ENCODE measurements at regions not wholly inside any gene's neighbourhood (a gene's known extent, or its start where the extent isn't known, plus 50 kb on each side); places are given as distances from the start of the nearest gene placed in this dataset.

DNA sequence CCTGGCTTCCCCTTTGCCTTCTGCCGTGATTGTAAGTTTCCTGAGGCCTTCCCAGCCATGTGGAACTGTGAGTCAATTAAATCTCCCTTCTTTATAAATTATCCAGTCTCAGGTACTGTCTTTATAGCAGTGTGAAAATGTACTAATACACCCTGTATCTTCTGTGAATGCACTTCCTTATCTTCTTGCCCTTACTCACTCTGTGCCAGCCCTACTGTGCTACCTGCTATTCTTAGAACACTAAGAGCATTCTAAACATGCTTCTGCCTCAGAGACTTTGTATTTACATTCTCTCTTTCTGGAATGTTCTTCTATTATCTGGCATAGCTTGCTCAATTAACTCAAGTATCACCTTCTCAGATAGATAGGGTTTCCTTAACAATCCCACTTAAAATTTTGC lies 164.4 kb upstream of the EDIL3 start:
- Histone ChIP-seq H3K79me2 (replicated peaks; ENCODE audit: insufficient read depth, low read length) (no peaks in the 10 kb centered on the region), H2AFZ (ENCODE audit: low read depth, low read length) (no peak overlapping the region), H3K36me3 (ENCODE audit: insufficient read depth, low read length) (no peaks in the 10 kb centered on the region), H3K27ac (ENCODE audit: low read length) (no peak overlapping the region), H3K4me2 (ENCODE audit: low read length) (no peak overlapping the region), H4K20me1 (ENCODE audit: insufficient read depth) (no peaks in the 10 kb centered on the region), H3K9ac (ENCODE audit: low read length) (no peak overlapping the region), H3K27me3 (ENCODE audit: insufficient read depth, low read depth, low read length) (no peaks in the 10 kb centered on the region), H3K9me3 (ENCODE audit: low read length) (no peaks in the 10 kb centered on the region), H3K9me2 (ENCODE audit: insufficient read depth, low read length) (peaks cover 3% of the 10 kb centered on the region), H3K4me3 (ENCODE audit: low read length) (no peak overlapping the region), H3F3A (ENCODE audit: insufficient read depth, low read length, poor library complexity, severe bottlenecking) (no peaks in the 10 kb centered on the region)
- TF ChIP-seq POLR2AphosphoS5 (IDR thresholded peaks at IDR 0.05) (no peak), EZH2 (IDR thresholded peaks at IDR 0.05; ENCODE audit: borderline replicate concordance, insufficient read depth, low read length, poor library complexity, severe bottlenecking) (no peak), EP300 (conservative IDR thresholded peaks at IDR 0.05; ENCODE audit: poor library complexity, severe bottlenecking) (no peak), MXI1 (conservative IDR thresholded peaks at IDR 0.05; ENCODE audit: poor library complexity, severe bottlenecking) (no peak)

DNA sequence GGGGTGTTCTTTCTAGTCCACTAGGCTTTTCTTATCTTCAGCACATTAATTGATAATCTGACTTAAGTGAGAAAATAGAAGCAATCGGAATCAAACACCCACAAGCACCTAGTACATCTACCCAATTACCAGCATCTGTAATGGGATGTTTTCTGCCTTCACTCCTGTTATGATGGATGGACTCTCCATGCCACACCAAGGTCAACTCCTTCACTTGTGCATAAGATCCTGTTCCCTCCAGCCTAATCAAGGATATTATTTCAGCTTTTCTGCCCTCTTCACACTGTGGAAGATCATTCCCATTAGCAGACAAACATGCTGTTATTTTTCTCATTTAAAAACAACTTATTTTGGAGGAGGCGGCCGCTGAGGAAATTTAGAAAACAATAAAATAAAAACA lies 162.0 kb upstream of the EDIL3 start:
- Histone ChIP-seq H3K9me2 (ENCODE audit: insufficient read depth, low read length) (peaks cover 3% of the 10 kb centered on the region), H3K79me2 (replicated peaks; ENCODE audit: insufficient read depth, low read length) (no peaks in the 10 kb centered on the region), H4K20me1 (ENCODE audit: insufficient read depth) (no peaks in the 10 kb centered on the region), H3K4me2 (ENCODE audit: low read length) (no peak overlapping the region), H3K36me3 (ENCODE audit: insufficient read depth, low read length) (no peaks in the 10 kb centered on the region), H3K27me3 (ENCODE audit: insufficient read depth, low read depth, low read length) (no peaks in the 10 kb centered on the region), H3K9ac (ENCODE audit: low read length) (no peak overlapping the region), H3K4me3 (ENCODE audit: low read length) (no peak overlapping the region), H3K27ac (ENCODE audit: low read length) (no peak overlapping the region), H3F3A (ENCODE audit: insufficient read depth, low read length, poor library complexity, severe bottlenecking) (no peaks in the 10 kb centered on the region), H2AFZ (ENCODE audit: low read depth, low read length) (no peak overlapping the region), H3K9me3 (ENCODE audit: low read length) (no peaks in the 10 kb centered on the region)
- TF ChIP-seq, protein P1, sequence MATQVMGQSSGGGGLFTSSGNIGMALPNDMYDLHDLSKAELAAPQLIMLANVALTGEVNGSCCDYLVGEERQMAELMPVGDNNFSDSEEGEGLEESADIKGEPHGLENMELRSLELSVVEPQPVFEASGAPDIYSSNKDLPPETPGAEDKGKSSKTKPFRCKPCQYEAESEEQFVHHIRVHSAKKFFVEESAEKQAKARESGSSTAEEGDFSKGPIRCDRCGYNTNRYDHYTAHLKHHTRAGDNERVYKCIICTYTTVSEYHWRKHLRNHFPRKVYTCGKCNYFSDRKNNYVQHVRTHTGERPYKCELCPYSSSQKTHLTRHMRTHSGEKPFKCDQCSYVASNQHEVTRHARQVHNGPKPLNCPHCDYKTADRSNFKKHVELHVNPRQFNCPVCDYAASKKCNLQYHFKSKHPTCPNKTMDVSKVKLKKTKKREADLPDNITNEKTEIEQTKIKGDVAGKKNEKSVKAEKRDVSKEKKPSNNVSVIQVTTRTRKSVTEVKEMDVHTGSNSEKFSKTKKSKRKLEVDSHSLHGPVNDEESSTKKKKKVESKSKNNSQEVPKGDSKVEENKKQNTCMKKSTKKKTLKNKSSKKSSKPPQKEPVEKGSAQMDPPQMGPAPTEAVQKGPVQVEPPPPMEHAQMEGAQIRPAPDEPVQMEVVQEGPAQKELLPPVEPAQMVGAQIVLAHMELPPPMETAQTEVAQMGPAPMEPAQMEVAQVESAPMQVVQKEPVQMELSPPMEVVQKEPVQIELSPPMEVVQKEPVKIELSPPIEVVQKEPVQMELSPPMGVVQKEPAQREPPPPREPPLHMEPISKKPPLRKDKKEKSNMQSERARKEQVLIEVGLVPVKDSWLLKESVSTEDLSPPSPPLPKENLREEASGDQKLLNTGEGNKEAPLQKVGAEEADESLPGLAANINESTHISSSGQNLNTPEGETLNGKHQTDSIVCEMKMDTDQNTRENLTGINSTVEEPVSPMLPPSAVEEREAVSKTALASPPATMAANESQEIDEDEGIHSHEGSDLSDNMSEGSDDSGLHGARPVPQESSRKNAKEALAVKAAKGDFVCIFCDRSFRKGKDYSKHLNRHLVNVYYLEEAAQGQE (IDR thresholded peaks at IDR 0.05; ENCODE audit: borderline replicate concordance): no peak
- TF ChIP-seq, protein P2, sequence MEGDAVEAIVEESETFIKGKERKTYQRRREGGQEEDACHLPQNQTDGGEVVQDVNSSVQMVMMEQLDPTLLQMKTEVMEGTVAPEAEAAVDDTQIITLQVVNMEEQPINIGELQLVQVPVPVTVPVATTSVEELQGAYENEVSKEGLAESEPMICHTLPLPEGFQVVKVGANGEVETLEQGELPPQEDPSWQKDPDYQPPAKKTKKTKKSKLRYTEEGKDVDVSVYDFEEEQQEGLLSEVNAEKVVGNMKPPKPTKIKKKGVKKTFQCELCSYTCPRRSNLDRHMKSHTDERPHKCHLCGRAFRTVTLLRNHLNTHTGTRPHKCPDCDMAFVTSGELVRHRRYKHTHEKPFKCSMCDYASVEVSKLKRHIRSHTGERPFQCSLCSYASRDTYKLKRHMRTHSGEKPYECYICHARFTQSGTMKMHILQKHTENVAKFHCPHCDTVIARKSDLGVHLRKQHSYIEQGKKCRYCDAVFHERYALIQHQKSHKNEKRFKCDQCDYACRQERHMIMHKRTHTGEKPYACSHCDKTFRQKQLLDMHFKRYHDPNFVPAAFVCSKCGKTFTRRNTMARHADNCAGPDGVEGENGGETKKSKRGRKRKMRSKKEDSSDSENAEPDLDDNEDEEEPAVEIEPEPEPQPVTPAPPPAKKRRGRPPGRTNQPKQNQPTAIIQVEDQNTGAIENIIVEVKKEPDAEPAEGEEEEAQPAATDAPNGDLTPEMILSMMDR (IDR thresholded peaks at IDR 0.05; ENCODE audit: poor library complexity, severe bottlenecking): no peak
- no peak for TF ChIP-seq MXI1 (conservative IDR thresholded peaks at IDR 0.05; ENCODE audit: poor library complexity, severe bottlenecking)
- TF ChIP-seq TAF1 (IDR thresholded peaks at IDR 0.05; ENCODE audit: low read depth): no peak
- no peak for TF ChIP-seq RAD21 (conservative IDR thresholded peaks at IDR 0.05)
- no peak for TF ChIP-seq EZH2 (IDR thresholded peaks at IDR 0.05; ENCODE audit: borderline replicate concordance, insufficient read depth, low read length, poor library complexity, severe bottlenecking)
- TF ChIP-seq POLR2AphosphoS5 (IDR thresholded peaks at IDR 0.05): no peak

DNA sequence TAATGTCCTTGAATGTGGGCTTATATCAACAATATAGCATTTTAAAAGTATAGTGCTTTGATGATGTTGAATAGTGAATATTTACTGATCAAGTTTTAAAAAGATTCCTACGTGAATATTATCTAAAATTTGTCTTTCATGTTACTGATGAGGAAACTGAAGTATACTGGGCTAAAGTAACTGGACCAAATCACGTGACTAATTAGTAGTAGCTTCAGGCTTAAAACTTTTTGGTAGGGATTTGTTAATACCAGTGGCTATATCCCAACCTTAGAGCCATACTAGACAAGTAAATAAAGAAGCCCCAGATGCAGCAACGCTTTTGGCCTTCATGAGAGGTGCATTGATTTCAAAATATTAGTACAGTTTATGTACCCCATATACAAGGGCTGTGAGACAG lies 152.1 kb upstream of the EDIL3 start:
- H3K9me3 ChIP-seq (ENCODE audit: low read length): no peaks in the 10 kb centered on the region
- no peaks in the 10 kb centered on the region for H3K9me2 ChIP-seq (ENCODE audit: insufficient read depth, low read length)
- no peak overlapping the region for H2AFZ ChIP-seq (ENCODE audit: low read depth, low read length)
- no peaks in the 10 kb centered on the region for H3K27me3 ChIP-seq (ENCODE audit: insufficient read depth, low read depth, low read length)
- no peaks in the 10 kb centered on the region for H3K36me3 ChIP-seq (ENCODE audit: insufficient read depth, low read length)
- H3F3A ChIP-seq (ENCODE audit: insufficient read depth, low read length, poor library complexity, severe bottlenecking): no peaks in the 10 kb centered on the region
- TF ChIP-seq EP300 (conservative IDR thresholded peaks at IDR 0.05; ENCODE audit: poor library complexity, severe bottlenecking) (no peak), MXI1 (conservative IDR thresholded peaks at IDR 0.05; ENCODE audit: poor library complexity, severe bottlenecking) (no peak), POLR2AphosphoS5 (IDR thresholded peaks at IDR 0.05) (no peak), EZH2 (IDR thresholded peaks at IDR 0.05; ENCODE audit: borderline replicate concordance, insufficient read depth, low read length, poor library complexity, severe bottlenecking) (no peak), RAD21 (conservative IDR thresholded peaks at IDR 0.05) (no peak), TAF1 (IDR thresholded peaks at IDR 0.05; ENCODE audit: low read depth) (no peak), SMC3 (conservative IDR thresholded peaks at IDR 0.05; ENCODE audit: poor library complexity) (no peak)
- TF ChIP-seq, protein P2 (IDR thresholded peaks at IDR 0.05; ENCODE audit: poor library complexity, severe bottlenecking): no peak
- TF ChIP-seq, protein P1 (IDR thresholded peaks at IDR 0.05; ENCODE audit: borderline replicate concordance): no peak
- no peak overlapping the region for H3K4me2 ChIP-seq (ENCODE audit: low read length)
- H4K20me1 ChIP-seq (ENCODE audit: insufficient read depth): no peaks in the 10 kb centered on the region
- H3K9ac ChIP-seq (ENCODE audit: low read length): no peak overlapping the region
- no peaks in the 10 kb centered on the region for H3K79me2 ChIP-seq (replicated peaks; ENCODE audit: insufficient read depth, low read length)
- H3K27ac ChIP-seq (ENCODE audit: low read length): no peak overlapping the region
- no peak overlapping the region for H3K4me3 ChIP-seq (ENCODE audit: low read length)

Data from neural cell (in vitro differentiated cells).